ENCODE measurements at regions not wholly inside any gene's neighbourhood (a gene's known extent, or its start where the extent isn't known, plus 50 kb on each side); places are given as distances from the start of the nearest gene placed in this dataset.

DNA sequence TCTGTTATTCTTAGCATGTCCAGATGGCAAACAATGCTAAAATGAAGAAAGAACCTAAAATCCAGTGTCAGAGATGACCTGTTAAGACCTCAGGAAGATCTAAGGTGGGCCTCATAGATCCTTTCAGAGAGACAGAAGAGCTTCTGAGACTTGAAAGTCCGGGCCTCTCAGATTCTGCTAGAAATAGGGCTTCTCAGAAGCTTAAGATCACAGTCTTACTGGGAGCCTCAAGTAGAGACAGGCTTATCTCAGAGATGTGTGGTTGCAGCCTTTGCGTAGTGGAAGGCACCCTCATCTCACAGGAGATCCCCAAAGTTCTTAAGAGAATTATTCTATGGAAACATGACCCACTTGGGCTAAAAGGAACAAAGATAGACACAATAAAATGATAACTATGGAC lies 642.8 kb downstream of the TNS3 start:
- H3K27ac ChIP-seq (ENCODE audit: low read length, poor library complexity, severe bottlenecking): no peak overlapping the region
- H2BK15ac ChIP-seq (ENCODE audit: low read depth, poor library complexity, severe bottlenecking): no peak overlapping the region
- no peaks in the 10 kb centered on the region for H3K4me1 ChIP-seq (ENCODE audit: control insufficient read depth, insufficient read depth, low read depth, low read length)
- no peak overlapping the region for H2BK120ac ChIP-seq (ENCODE audit: low read depth, low read length)
- H2BK5ac ChIP-seq (ENCODE audit: low read depth, low read length, poor library complexity, severe bottlenecking): no peak overlapping the region
- H3K36me3 ChIP-seq (ENCODE audit: control insufficient read depth in 1 of 2, insufficient read depth in 2 of 2, low read depth in 1 of 2, low read length in 2 of 2): no peaks in the 10 kb centered on the region
- no peak overlapping the region for H3K14ac ChIP-seq (ENCODE audit: low read length in 2 of 2)
- no peaks in the 10 kb centered on the region for H3K79me1 ChIP-seq (replicated peaks; ENCODE audit: low read length, poor library complexity, severe bottlenecking)
- no peak overlapping the region for H4K91ac ChIP-seq (ENCODE audit: low read length)
- H2AFZ ChIP-seq (ENCODE audit: low read depth, low read length): no peak overlapping the region
- H2BK12ac ChIP-seq (ENCODE audit: low read length in 2 of 2): no peak overlapping the region
- no peaks in the 10 kb centered on the region for H3K9me3 ChIP-seq (ENCODE audit: control insufficient read depth, low read length)
- no peak overlapping the region for H3K4me2 ChIP-seq (ENCODE audit: low read length, poor library complexity, severe bottlenecking)
- no peak overlapping the region for H3K9ac ChIP-seq (ENCODE audit: low read length)
- 50% methylated on average over 2 of the region's 2 CpGs for WGBS
- no peak for DNase-seq
- H2AK5ac ChIP-seq (ENCODE audit: low read length, severe bottlenecking): no peak overlapping the region
- H3K27me3 ChIP-seq (ENCODE audit: control insufficient read depth in 1 of 2, insufficient read depth in 1 of 2, low read length in 2 of 2): peaks cover 0 to 2% of the 10 kb centered on the region in 2 experiments
- no peak overlapping the region for H4K8ac ChIP-seq (ENCODE audit: low read length)
- no peak overlapping the region for H3K4me3 ChIP-seq (ENCODE audit: insufficient read depth in 1 of 2, low read depth in 1 of 2, low read length in 2 of 2)
- no peak overlapping the region for H3K4ac ChIP-seq (ENCODE audit: low read depth in 1 of 2, low read length in 2 of 2)
- no peak overlapping the region for H3K18ac ChIP-seq (ENCODE audit: low read depth in 1 of 2, low read length in 2 of 2)
- H3K23ac ChIP-seq (ENCODE audit: low read length in 2 of 2): no peak overlapping the region

DNA sequence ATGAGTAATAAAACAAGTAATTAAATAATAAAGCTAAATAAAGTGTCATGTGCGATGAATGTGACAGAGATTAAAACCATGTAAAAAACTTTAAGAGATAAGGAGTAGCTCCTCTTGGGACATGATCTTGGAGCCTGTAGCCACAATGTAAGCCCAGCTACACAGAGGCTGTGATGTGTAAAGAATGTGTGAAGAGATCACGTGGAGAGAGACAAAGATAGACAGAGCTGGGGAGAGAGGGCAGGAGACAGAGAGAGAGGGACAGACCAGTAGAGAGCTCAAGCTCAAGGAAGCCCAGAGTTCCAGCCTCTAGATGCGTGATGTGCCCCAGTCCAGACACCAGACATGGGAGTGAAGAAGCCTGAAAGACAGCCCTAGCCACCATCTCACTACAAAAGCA lies 644.1 kb downstream of the TNS3 start:
- WGBS: 87% methylated on average over 3 of the region's 3 CpGs

DNA sequence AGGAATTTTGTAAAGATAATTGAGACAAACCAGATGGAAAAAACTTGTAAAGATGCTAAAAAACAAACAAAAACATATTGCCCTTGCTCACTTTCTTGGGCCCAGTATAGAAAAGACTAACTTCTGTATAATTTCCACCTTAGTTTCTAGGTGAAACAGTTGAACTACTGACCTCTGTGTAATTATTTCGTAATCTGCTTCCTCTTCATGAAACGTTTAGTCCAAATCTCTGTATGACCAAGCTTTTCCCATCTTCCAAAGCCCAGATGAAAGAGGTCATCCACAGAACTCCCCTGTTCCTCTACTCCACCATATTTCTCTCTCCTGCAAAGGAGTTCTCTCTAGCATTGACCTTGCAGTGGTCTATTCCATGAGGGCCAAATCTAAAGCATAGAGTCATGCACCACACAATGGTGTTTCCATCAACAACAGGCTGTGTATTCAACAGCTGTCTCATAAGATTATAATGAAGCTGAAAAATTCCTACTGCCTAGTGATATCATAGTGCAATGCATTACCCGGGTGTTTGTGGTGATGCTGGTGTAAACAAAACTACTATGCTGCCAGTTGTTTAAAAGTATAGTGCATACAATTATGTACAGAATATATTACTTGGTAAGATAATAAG lies 647.6 kb downstream of the TNS3 start:
- no peak overlapping the region for H2AFZ ChIP-seq (ENCODE audit: low read depth, low read length)
- peak overlapping the region; percentile 87 to 98 for H2BK12ac ChIP-seq (ENCODE audit: low read length in 2 of 2)
- H2BK15ac ChIP-seq (ENCODE audit: low read depth, poor library complexity, severe bottlenecking): no peak overlapping the region
- WGBS: 43% methylated on average over 2 of the region's 3 CpGs
- H3K23ac ChIP-seq (ENCODE audit: low read length in 2 of 2): no peak overlapping the region
- peak overlapping the region; percentile 31 to 81 for H3K18ac ChIP-seq (ENCODE audit: low read depth in 1 of 2, low read length in 2 of 2)
- peak overlapping the region; percentile 5 for H3K9ac ChIP-seq (ENCODE audit: low read length)
- no peak overlapping the region for H3K27ac ChIP-seq (ENCODE audit: low read length, poor library complexity, severe bottlenecking)
- no peaks in the 10 kb centered on the region for H3K79me1 ChIP-seq (replicated peaks; ENCODE audit: low read length, poor library complexity, severe bottlenecking)
- no peak overlapping the region for H2AK5ac ChIP-seq (ENCODE audit: low read length, severe bottlenecking)
- H3K36me3 ChIP-seq (ENCODE audit: control insufficient read depth in 1 of 2, insufficient read depth in 2 of 2, low read depth in 1 of 2, low read length in 2 of 2): no peaks in the 10 kb centered on the region
- H3K4me3 ChIP-seq (ENCODE audit: insufficient read depth in 1 of 2, low read depth in 1 of 2, low read length in 2 of 2): no peak overlapping the region
- DNase-seq: peak; percentile 83
- no peak overlapping the region for H4K8ac ChIP-seq (ENCODE audit: low read length)
- H3K4ac ChIP-seq (ENCODE audit: low read depth in 1 of 2, low read length in 2 of 2): peak overlapping the region in 1 of 2 experiments; percentile 79
- no peaks in the 10 kb centered on the region for H3K27me3 ChIP-seq (ENCODE audit: control insufficient read depth in 1 of 2, insufficient read depth in 1 of 2, low read length in 2 of 2)
- no peak overlapping the region for H3K4me2 ChIP-seq (ENCODE audit: low read length, poor library complexity, severe bottlenecking)
- no peaks in the 10 kb centered on the region for H3K4me1 ChIP-seq (ENCODE audit: control insufficient read depth, insufficient read depth, low read depth, low read length)
- peak overlapping the region; percentile 77 for H2BK120ac ChIP-seq (ENCODE audit: low read depth, low read length)
- no peak overlapping the region for H2BK5ac ChIP-seq (ENCODE audit: low read depth, low read length, poor library complexity, severe bottlenecking)
- H3K9me3 ChIP-seq (ENCODE audit: control insufficient read depth, low read length): no peaks in the 10 kb centered on the region
- H3K14ac ChIP-seq (ENCODE audit: low read length in 2 of 2): no peak overlapping the region
- peak overlapping the region; percentile 66 for H4K91ac ChIP-seq (ENCODE audit: low read length)

More for the DNA sequence above, 644.1 kb downstream of the TNS3 start:
- H3K4ac ChIP-seq (ENCODE audit: low read depth in 1 of 2, low read length in 2 of 2): peak overlapping the region in 1 of 2 experiments; percentile 18
- peak overlapping the region; percentile 57 for H4K91ac ChIP-seq (ENCODE audit: low read length)
- no peak overlapping the region for H3K4me3 ChIP-seq (ENCODE audit: insufficient read depth in 1 of 2, low read depth in 1 of 2, low read length in 2 of 2)
- no peaks in the 10 kb centered on the region for H3K4me1 ChIP-seq (ENCODE audit: control insufficient read depth, insufficient read depth, low read depth, low read length)
- H2BK120ac ChIP-seq (ENCODE audit: low read depth, low read length): no peak overlapping the region
- H3K4me2 ChIP-seq (ENCODE audit: low read length, poor library complexity, severe bottlenecking): no peak overlapping the region
- H3K23ac ChIP-seq (ENCODE audit: low read length in 2 of 2): no peak overlapping the region
- H3K14ac ChIP-seq (ENCODE audit: low read length in 2 of 2): no peak overlapping the region
- H3K18ac ChIP-seq (ENCODE audit: low read depth in 1 of 2, low read length in 2 of 2): peak overlapping the region in 1 of 2 experiments; percentile 52
- no peak overlapping the region for H2AK5ac ChIP-seq (ENCODE audit: low read length, severe bottlenecking)
- H4K8ac ChIP-seq (ENCODE audit: low read length): no peak overlapping the region
- H3K9ac ChIP-seq (ENCODE audit: low read length): no peak overlapping the region
- H2BK12ac ChIP-seq (ENCODE audit: low read length in 2 of 2): peak overlapping the region in 1 of 2 experiments; percentile 38
- H3K27me3 ChIP-seq (ENCODE audit: control insufficient read depth in 1 of 2, insufficient read depth in 1 of 2, low read length in 2 of 2): no peaks in the 10 kb centered on the region
- no peaks in the 10 kb centered on the region for H3K9me3 ChIP-seq (ENCODE audit: control insufficient read depth, low read length)
- DNase-seq: no peak
- H3K79me1 ChIP-seq (replicated peaks; ENCODE audit: low read length, poor library complexity, severe bottlenecking): no peaks in the 10 kb centered on the region
- H2AFZ ChIP-seq (ENCODE audit: low read depth, low read length): no peak overlapping the region
- H2BK15ac ChIP-seq (ENCODE audit: low read depth, poor library complexity, severe bottlenecking): no peak overlapping the region
- H3K36me3 ChIP-seq (ENCODE audit: control insufficient read depth in 1 of 2, insufficient read depth in 2 of 2, low read depth in 1 of 2, low read length in 2 of 2): no peaks in the 10 kb centered on the region
- no peak overlapping the region for H2BK5ac ChIP-seq (ENCODE audit: low read depth, low read length, poor library complexity, severe bottlenecking)
- H3K27ac ChIP-seq (ENCODE audit: low read length, poor library complexity, severe bottlenecking): no peak overlapping the region

DNA sequence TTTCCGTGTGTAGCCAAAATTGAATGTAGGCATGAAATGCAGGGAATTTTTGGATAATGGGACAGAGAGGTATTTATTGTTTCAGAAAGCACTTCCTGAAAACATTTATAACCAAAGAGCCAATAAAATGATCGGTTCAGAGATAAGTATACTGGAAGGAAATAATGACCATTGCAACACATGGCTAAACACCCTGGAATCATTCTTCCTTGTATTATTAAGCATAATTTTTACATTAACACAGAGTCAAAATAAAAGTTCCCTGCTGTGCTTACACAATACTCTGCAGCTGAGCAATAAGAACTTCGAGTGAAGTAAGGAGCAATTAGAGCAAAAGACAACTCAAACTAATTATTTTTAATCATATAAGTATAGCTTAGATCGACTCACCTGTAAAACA lies 648.3 kb downstream of the TNS3 start:
- H3K9ac ChIP-seq (ENCODE audit: low read length): peak overlapping the region; percentile 89
- no peaks in the 10 kb centered on the region for H3K27me3 ChIP-seq (ENCODE audit: control insufficient read depth in 1 of 2, insufficient read depth in 1 of 2, low read length in 2 of 2)
- no peaks in the 10 kb centered on the region for H3K4me1 ChIP-seq (ENCODE audit: control insufficient read depth, insufficient read depth, low read depth, low read length)
- no peak overlapping the region for H2BK15ac ChIP-seq (ENCODE audit: low read depth, poor library complexity, severe bottlenecking)
- H3K27ac ChIP-seq (ENCODE audit: low read length, poor library complexity, severe bottlenecking): no peak overlapping the region
- no peak overlapping the region for H2AK5ac ChIP-seq (ENCODE audit: low read length, severe bottlenecking)
- no peak overlapping the region for H3K18ac ChIP-seq (ENCODE audit: low read depth in 1 of 2, low read length in 2 of 2)
- no peak overlapping the region for H3K23ac ChIP-seq (ENCODE audit: low read length in 2 of 2)
- DNase-seq: peak; percentile 38
- H3K36me3 ChIP-seq (ENCODE audit: control insufficient read depth in 1 of 2, insufficient read depth in 2 of 2, low read depth in 1 of 2, low read length in 2 of 2): no peaks in the 10 kb centered on the region
- no peak overlapping the region for H4K91ac ChIP-seq (ENCODE audit: low read length)
- WGBS: 50% methylated on average over 1 of the region's 4 CpGs
- H3K14ac ChIP-seq (ENCODE audit: low read length in 2 of 2): no peak overlapping the region
- no peaks in the 10 kb centered on the region for H3K79me1 ChIP-seq (replicated peaks; ENCODE audit: low read length, poor library complexity, severe bottlenecking)
- H2AFZ ChIP-seq (ENCODE audit: low read depth, low read length): no peak overlapping the region
- no peak overlapping the region for H3K4ac ChIP-seq (ENCODE audit: low read depth in 1 of 2, low read length in 2 of 2)
- H3K4me2 ChIP-seq (ENCODE audit: low read length, poor library complexity, severe bottlenecking): no peak overlapping the region
- H3K9me3 ChIP-seq (ENCODE audit: control insufficient read depth, low read length): no peaks in the 10 kb centered on the region
- no peak overlapping the region for H2BK5ac ChIP-seq (ENCODE audit: low read depth, low read length, poor library complexity, severe bottlenecking)
- H4K8ac ChIP-seq (ENCODE audit: low read length): no peak overlapping the region
- H3K4me3 ChIP-seq (ENCODE audit: insufficient read depth in 1 of 2, low read depth in 1 of 2, low read length in 2 of 2): no peak overlapping the region
- no peak overlapping the region for H2BK12ac ChIP-seq (ENCODE audit: low read length in 2 of 2)
- no peak overlapping the region for H2BK120ac ChIP-seq (ENCODE audit: low read depth, low read length)

Data from mesenchymal stem cell (in vitro differentiated cells and primary cell).